HAP-1 (cell line): ENCODE measurements at regions not wholly inside any gene's neighbourhood (a gene's known extent, or its start where the extent isn't known, plus 50 kb on each side); places are given as distances from the start of the nearest gene placed in this dataset.

ENCODE experiments used
- DNase-seq, 2 experiments: peaks; one replicate each; pipeline ENCODE4 v3.0.0-alpha.2; 2016 to 2020; ENCODE audit warnings: low spot score in 2 of 2
- H3K27me3 ChIP-seq: fragments of 250-450 bp; sonication (Bioruptor Pico); 2 replicates; pipeline ENCODE4 v1.5.1; 2020; ENCODE audit warnings: low read depth, mild to moderate bottlenecking, moderate library complexity
- H3K36me3 ChIP-seq: fragments of 250-450 bp; sonication (Bioruptor Pico); replicated peaks from 2 replicates; pipeline ENCODE4 v1.5.1; 2020; ENCODE audit warnings: mild to moderate bottlenecking
- H3K4me1 ChIP-seq: fragments of 250-450 bp; sonication (Bioruptor Pico); 2 replicates; pipeline ENCODE4 v1.5.1; 2020; ENCODE audit warnings: mild to moderate bottlenecking
- H3K4me3 ChIP-seq: fragments of 250-450 bp; sonication (Bioruptor Pico); 2 replicates; pipeline ENCODE4 v1.5.1; 2020; ENCODE audit warnings: mild to moderate bottlenecking, moderate library complexity
- H3K9me3 ChIP-seq: fragments of 250-450 bp; sonication (Bioruptor Pico); 2 replicates; pipeline ENCODE4 v1.5.1; 2020; ENCODE audit warnings: mild to moderate bottlenecking, moderate library complexity
- in situ Hi-C: fragments of 300-500 bp; cut with MboI; formaldehyde crosslinking; loops from 3 replicates; pipeline ENCODE4 v1.14.3; 2020; ENCODE audit warnings: low sequenced_read_pairs, inconsistent platforms, mixed read lengths

GRCh38 chr9:89883401-89884341 lies 278.9 kb downstream of the GADD45G start:
- in situ Hi-C loops: no loop called here
- H3K36me3 ChIP-seq: no peaks in the 10 kb centered on the region

GRCh38 chr9:89884356-89885083 lies 279.7 kb downstream of the GADD45G start:
- DNase-seq: peak in 1 of 2 experiments; percentile 2

More at GRCh38 chr9:89883401-89884341, 278.9 kb downstream of the GADD45G start:
- Histone ChIP-seq H3K27me3 (no peaks in the 10 kb centered on the region), H3K4me3 (no peak overlapping the region), H3K9me3 (no peaks in the 10 kb centered on the region), H3K4me1 (no peaks in the 10 kb centered on the region)
- no peak for DNase-seq

GRCh38 chr9:89885156-89885555 lies 280.3 kb downstream of the GADD45G start:
- no peak for DNase-seq
- H3K27me3 ChIP-seq: no peaks in the 10 kb centered on the region
- H3K4me1 ChIP-seq: no peaks in the 10 kb centered on the region
- in situ Hi-C loops: no loop called here
- no peaks in the 10 kb centered on the region for H3K36me3 ChIP-seq
- no peaks in the 10 kb centered on the region for H3K9me3 ChIP-seq
- H3K4me3 ChIP-seq: no peak overlapping the region

More at GRCh38 chr9:89884356-89885083, 279.7 kb downstream of the GADD45G start:
- H3K36me3 ChIP-seq: no peaks in the 10 kb centered on the region
- no peaks in the 10 kb centered on the region for H3K4me1 ChIP-seq
- in situ Hi-C loops: no loop called here
- no peaks in the 10 kb centered on the region for H3K27me3 ChIP-seq
- no peaks in the 10 kb centered on the region for H3K9me3 ChIP-seq
- no peak overlapping the region for H3K4me3 ChIP-seq

- Histone ChIP-seq H3K27me3 (no peaks in the 10 kb centered on the region), H3K36me3 (no peaks in the 10 kb centered on the region), H3K4me1 (no peaks in the 10 kb centered on the region), H3K4me3 (no peak overlapping the region), H3K9me3 (no peaks in the 10 kb centered on the region)
- no peak for DNase-seq
- in situ Hi-C loops: no loop called here
These were observed 281.5 kb downstream of the GADD45G start for GRCh38 chr9:89886281-89886700.

- Histone ChIP-seq H3K4me3 (no peak overlapping the region), H3K4me1 (no peaks in the 10 kb centered on the region), H3K9me3 (no peaks in the 10 kb centered on the region), H3K36me3 (no peaks in the 10 kb centered on the region), H3K27me3 (no peaks in the 10 kb centered on the region)
- DNase-seq: no peak
- in situ Hi-C loops: no loop called here
These were observed 282.5 kb downstream of the GADD45G start for GRCh38 chr9:89887286-89887685.

- in situ Hi-C loops: no loop called here
These were observed 283.4 kb downstream of the GADD45G start for GRCh38 chr9:89888233-89888632.

GRCh38 chr9:89888677-89889076 lies 283.9 kb downstream of the GADD45G start:
- DNase-seq: no peak
- H3K27me3 ChIP-seq: no peaks in the 10 kb centered on the region
- H3K9me3 ChIP-seq: no peaks in the 10 kb centered on the region
- no peak overlapping the region for H3K4me3 ChIP-seq
- H3K36me3 ChIP-seq: no peaks in the 10 kb centered on the region
- in situ Hi-C loops: no loop called here
- no peaks in the 10 kb centered on the region for H3K4me1 ChIP-seq

More at GRCh38 chr9:89888233-89888632, 283.4 kb downstream of the GADD45G start:
- DNase-seq: no peak
- no peak overlapping the region for H3K4me3 ChIP-seq
- no peaks in the 10 kb centered on the region for H3K36me3 ChIP-seq
- H3K27me3 ChIP-seq: no peaks in the 10 kb centered on the region
- H3K4me1 ChIP-seq: no peaks in the 10 kb centered on the region
- no peaks in the 10 kb centered on the region for H3K9me3 ChIP-seq

- in situ Hi-C loops: no loop called here
These were observed 285.1 kb downstream of the GADD45G start for GRCh38 chr9:89889865-89890264.

GRCh38 chr9:89890326-89890980 lies 285.6 kb downstream of the GADD45G start:
- DNase-seq: no peak
- in situ Hi-C loops: no loop called here

More at GRCh38 chr9:89889865-89890264, 285.1 kb downstream of the GADD45G start:
- no peaks in the 10 kb centered on the region for H3K27me3 ChIP-seq
- H3K4me3 ChIP-seq: no peak overlapping the region
- H3K9me3 ChIP-seq: no peaks in the 10 kb centered on the region
- no peaks in the 10 kb centered on the region for H3K36me3 ChIP-seq
- H3K4me1 ChIP-seq: no peaks in the 10 kb centered on the region
- no peak for DNase-seq

GRCh38 chr9:89891221-89891590 lies 286.4 kb downstream of the GADD45G start:
- Histone ChIP-seq H3K4me1 (no peaks in the 10 kb centered on the region), H3K36me3 (no peaks in the 10 kb centered on the region), H3K4me3 (no peak overlapping the region), H3K9me3 (no peaks in the 10 kb centered on the region), H3K27me3 (peaks cover 5% of the 10 kb centered on the region)
- DNase-seq: no peak
- in situ Hi-C loops: no loop called here

More at GRCh38 chr9:89890326-89890980, 285.6 kb downstream of the GADD45G start:
- Histone ChIP-seq H3K27me3 (no peaks in the 10 kb centered on the region), H3K4me1 (no peaks in the 10 kb centered on the region), H3K9me3 (no peaks in the 10 kb centered on the region), H3K4me3 (no peak overlapping the region), H3K36me3 (no peaks in the 10 kb centered on the region)

- in situ Hi-C loops: no loop called here
- Histone ChIP-seq H3K4me3 (no peak overlapping the region), H3K9me3 (no peaks in the 10 kb centered on the region), H3K36me3 (no peaks in the 10 kb centered on the region), H3K4me1 (no peaks in the 10 kb centered on the region), H3K27me3 (peaks cover 5% of the 10 kb centered on the region)
- DNase-seq: no peak
These were observed 286.9 kb downstream of the GADD45G start for GRCh38 chr9:89891591-89892304.

GRCh38 chr9:89892920-89893319 lies 288.1 kb downstream of the GADD45G start:
- Histone ChIP-seq H3K4me3 (no peak overlapping the region), H3K27me3 (peaks cover 7% of the 10 kb centered on the region), H3K36me3 (no peaks in the 10 kb centered on the region), H3K4me1 (no peaks in the 10 kb centered on the region), H3K9me3 (no peaks in the 10 kb centered on the region)
- in situ Hi-C loops: no loop called here
- no peak for DNase-seq

- H3K4me1 ChIP-seq: no peaks in the 10 kb centered on the region
- no peak overlapping the region for H3K4me3 ChIP-seq
- in situ Hi-C loops: no loop called here
- DNase-seq: no peak
- H3K36me3 ChIP-seq: no peaks in the 10 kb centered on the region
- no peaks in the 10 kb centered on the region for H3K9me3 ChIP-seq
- H3K27me3 ChIP-seq: peaks cover 7% of the 10 kb centered on the region
These were observed 289.1 kb downstream of the GADD45G start for GRCh38 chr9:89893886-89894285.
